ENCODE measurements at regions not wholly inside any gene's neighbourhood (a gene's known extent, or its start where the extent isn't known, plus 50 kb on each side); places are given as distances from the start of the nearest gene placed in this dataset.

DNA sequence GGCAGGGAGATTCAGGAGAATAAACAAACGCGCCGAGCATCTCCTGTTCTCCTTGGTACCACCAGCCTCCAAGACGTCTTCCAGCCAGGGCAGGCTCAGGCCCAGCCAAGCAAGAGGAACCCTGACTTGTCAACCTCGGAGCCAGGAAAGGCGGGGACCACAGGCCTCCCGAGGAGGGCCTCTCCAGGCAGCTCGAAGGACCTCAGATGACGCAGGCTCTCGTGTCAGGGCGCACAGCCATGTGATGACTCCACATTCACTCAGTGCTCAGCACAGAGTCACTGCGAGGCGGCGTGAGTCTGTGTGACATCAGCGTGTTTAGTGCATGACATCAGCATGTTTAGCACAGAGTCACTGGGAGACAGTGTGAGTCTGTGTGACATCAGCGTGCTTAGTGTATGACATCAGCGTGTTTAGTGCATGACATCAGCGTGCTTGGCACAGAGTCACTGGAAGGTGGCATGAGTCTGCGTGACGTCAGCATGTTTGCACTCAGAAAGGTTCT, 241.4 kb downstream of the BRD1 start:
- DNase-seq (ENCODE audit: low read depth) = no peak
- TF ChIP-seq, protein P1, sequence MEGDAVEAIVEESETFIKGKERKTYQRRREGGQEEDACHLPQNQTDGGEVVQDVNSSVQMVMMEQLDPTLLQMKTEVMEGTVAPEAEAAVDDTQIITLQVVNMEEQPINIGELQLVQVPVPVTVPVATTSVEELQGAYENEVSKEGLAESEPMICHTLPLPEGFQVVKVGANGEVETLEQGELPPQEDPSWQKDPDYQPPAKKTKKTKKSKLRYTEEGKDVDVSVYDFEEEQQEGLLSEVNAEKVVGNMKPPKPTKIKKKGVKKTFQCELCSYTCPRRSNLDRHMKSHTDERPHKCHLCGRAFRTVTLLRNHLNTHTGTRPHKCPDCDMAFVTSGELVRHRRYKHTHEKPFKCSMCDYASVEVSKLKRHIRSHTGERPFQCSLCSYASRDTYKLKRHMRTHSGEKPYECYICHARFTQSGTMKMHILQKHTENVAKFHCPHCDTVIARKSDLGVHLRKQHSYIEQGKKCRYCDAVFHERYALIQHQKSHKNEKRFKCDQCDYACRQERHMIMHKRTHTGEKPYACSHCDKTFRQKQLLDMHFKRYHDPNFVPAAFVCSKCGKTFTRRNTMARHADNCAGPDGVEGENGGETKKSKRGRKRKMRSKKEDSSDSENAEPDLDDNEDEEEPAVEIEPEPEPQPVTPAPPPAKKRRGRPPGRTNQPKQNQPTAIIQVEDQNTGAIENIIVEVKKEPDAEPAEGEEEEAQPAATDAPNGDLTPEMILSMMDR (IDR thresholded peaks at IDR 0.05; ENCODE audit: low read depth, low read length, missing control alignments) = no peak
- no peak overlapping the region for H3K4me3 ChIP-seq (ENCODE audit: low read depth, low read length)

DNA sequence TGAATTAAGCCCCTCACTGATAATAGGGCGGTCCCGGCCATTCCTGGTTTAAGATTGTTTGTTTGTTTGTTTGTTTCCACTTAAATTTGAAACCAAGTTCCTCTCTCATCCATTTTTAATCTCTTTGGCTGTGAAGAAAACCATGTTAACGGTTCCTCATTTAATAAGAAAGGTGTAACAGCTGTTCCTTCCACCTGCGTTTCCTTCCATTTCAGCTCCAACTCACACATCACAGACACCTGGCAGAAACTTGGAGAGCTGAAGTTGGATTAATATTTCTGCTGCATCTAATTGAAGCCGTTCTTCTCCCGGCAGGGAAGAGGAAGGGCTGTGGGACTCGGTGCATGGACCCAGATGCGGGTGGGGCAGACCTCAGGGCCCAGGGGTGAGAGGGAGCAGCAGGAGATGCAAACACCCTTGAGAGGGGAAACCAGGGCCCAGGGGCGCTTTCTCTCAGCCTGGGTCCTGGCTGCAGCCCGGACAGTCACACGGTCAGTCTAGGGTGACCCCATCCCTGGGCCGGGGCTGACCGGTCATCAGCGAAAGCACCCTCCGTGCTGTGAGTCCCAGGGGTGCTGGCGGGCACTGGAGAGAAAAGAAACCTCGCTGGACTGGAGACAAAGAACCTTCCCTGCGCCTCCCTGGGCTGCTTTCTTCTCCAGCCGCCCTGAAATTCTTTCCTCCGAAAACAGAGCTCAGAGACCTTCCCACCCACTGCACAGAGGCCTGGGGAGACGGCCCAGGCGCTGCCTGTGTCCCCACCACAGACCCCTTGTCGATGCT, 242.0 kb downstream of the BRD1 start:
- TF ChIP-seq, protein P1 (IDR thresholded peaks at IDR 0.05; ENCODE audit: low read depth, low read length, missing control alignments) = no peak
- no peak for DNase-seq (ENCODE audit: low read depth)
- no peak overlapping the region for H3K4me3 ChIP-seq (ENCODE audit: low read depth, low read length)

DNA sequence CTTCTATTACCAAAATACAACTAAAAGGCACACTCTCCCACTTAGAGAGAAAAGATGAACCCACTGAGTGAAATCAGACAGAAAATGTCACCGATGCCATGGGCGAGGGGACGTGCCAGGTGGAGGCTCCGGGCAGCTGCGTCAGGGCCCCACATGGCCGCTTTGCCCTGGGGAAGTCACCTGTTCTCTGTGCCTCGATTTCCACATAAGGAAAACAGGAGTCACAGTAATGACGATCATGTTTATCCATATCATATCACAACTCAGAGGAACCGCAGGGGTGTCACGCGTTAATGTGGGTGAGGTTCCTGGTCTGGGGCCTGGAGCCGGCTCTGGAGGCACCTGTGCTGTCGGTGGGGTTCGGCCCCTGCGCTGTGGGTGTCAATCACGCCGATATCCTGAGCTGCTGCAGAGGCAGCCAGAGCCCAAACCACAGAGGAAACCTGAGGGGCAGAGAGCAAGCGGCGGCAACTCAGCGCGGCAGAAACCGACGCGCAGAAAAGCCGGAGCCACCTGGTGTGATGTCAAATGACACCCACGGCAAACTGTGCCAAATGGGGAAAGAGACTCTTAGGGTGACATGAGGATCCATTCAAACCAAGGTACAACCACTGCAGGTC, 243.7 kb downstream of the BRD1 start:
- DNase-seq (ENCODE audit: low read depth) = no peak

DNA sequence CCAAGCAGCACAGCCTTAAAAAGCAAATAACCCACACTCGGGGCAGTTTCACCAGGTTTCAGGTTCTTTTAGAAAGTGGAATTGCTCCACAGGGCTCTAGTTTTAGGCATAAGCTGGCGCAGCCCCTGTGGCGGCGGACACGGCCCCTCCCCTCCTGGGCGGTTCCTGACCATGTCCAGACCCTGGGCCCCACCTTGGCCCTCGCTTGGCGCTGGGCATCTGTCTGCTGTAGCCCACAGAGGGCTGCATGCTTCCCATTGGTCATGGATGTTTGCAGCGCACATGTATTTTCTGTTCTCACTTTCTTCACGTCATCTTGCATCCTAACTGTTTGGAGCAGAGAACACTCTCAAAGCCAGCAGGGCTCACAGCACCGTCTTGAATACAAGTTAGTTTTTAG, 244.3 kb downstream of the BRD1 start:
- H3K4me3 ChIP-seq (ENCODE audit: low read depth, low read length) = no peak overlapping the region
- DNase-seq (ENCODE audit: low read depth) = no peak
- TF ChIP-seq, protein P1 (IDR thresholded peaks at IDR 0.05; ENCODE audit: low read depth, low read length, missing control alignments) = no peak

More for the DNA sequence above, 243.7 kb downstream of the BRD1 start:
- H3K4me3 ChIP-seq (ENCODE audit: low read depth, low read length) = no peak overlapping the region
- TF ChIP-seq, protein P1 (IDR thresholded peaks at IDR 0.05; ENCODE audit: low read depth, low read length, missing control alignments) = no peak

DNA sequence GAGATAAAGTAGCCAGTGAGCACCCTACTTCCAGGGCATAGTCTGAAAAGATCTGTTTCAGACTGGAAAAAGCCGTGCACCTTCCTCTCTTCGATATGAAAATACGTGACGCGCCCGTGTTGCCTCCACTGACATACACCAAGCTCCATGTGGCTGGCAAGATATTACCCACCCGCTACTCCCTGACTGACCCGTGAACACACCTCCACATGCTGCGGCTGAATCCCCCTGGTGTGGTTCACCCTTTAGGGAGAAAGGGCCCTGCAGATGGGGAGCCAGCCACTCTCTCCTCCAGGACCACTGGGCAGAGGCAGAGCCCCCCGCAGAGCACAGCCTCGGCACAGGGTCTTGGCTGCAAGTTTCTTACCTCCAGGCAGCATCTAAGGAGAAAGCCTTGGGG, 245.0 kb downstream of the BRD1 start:
- DNase-seq (ENCODE audit: low read depth) = no peak
- no peak overlapping the region for H3K4me3 ChIP-seq (ENCODE audit: low read depth, low read length)
- TF ChIP-seq, protein P1 (IDR thresholded peaks at IDR 0.05; ENCODE audit: low read depth, low read length, missing control alignments) = no peak

DNA sequence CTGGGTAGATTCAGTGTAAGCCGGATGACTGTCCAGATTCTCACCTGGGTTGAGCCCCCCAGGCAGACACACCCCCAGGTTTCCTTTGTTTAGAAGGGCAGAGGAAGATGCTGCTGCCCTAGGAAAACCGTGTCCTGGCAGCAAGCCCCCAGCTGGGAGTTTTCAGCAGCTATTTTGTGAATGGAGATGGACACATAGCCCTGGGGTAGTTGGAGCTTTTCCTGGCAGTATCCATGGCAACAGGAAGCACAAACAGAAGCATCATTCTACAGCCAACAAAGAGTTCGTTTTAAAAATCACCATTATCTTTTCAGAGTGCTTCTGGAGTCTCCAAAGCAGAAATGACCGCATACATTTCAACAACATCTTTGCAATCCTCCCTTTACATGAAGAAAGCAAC, 245.5 kb downstream of the BRD1 start:
- DNase-seq (ENCODE audit: low read depth) = no peak

More for the DNA sequence above, 245.5 kb downstream of the BRD1 start:
- TF ChIP-seq, protein P1 (IDR thresholded peaks at IDR 0.05; ENCODE audit: low read depth, low read length, missing control alignments) = no peak
- H3K4me3 ChIP-seq (ENCODE audit: low read depth, low read length) = no peak overlapping the region
